Smooth muscle cell (in vitro differentiated cells): ENCODE measurements at regions not wholly inside any gene's neighbourhood (a gene's known extent, or its start where the extent isn't known, plus 50 kb on each side); places are given as distances from the start of the nearest gene placed in this dataset.

ENCODE experiments used
- DNase-seq: peaks from one replicate; lab custom pipeline; 2025; ENCODE audit not compliant: unreplicated experiment; lab: John Stamatoyannopoulos, UW
- H2AFZ ChIP-seq: fragments of 200-600 bp; sonication (generic); 2 replicates; pipeline ENCODE4 v1.6.0; 2016; ENCODE audit warnings: antibody characterized with exemption, low read depth, mild to moderate bottlenecking
- H3F3A ChIP-seq: fragments of 200-600 bp; sonication (generic); 2 replicates; pipeline ENCODE4 v1.6.0; 2017; ENCODE audit warnings: antibody characterized with exemption, low read depth
- H3K27ac ChIP-seq: fragments of 200-600 bp; sonication (generic); 2 replicates; pipeline ENCODE4 v1.5.1; 2016; ENCODE audit warnings: low read depth, mild to moderate bottlenecking
- H3K27me3 ChIP-seq: fragments of 200-600 bp; sonication (generic); 2 replicates; pipeline ENCODE4 v1.6.1; 2016; ENCODE audit warnings: low read depth, mild to moderate bottlenecking
- H3K36me3 ChIP-seq: fragments of 200-600 bp; sonication (generic); 2 replicates; pipeline ENCODE4 v1.5.1; 2016; ENCODE audit warnings: low read depth
- H3K4me1 ChIP-seq: fragments of 200-600 bp; sonication (generic); 2 replicates; pipeline ENCODE4 v1.5.1; 2016; ENCODE audit warnings: low read depth
- H3K4me2 ChIP-seq: fragments of 200-600 bp; sonication (generic); 2 replicates; pipeline ENCODE4 v1.6.0; 2016; ENCODE audit warnings: mild to moderate bottlenecking
- H3K4me3 ChIP-seq: fragments of 200-600 bp; sonication (generic); 2 replicates; pipeline ENCODE4 v1.5.1; 2016; ENCODE audit warnings: mild to moderate bottlenecking
- H3K79me2 ChIP-seq: fragments of 200-600 bp; sonication (generic); 2 replicates; pipeline ENCODE4 v1.6.0; 2016; ENCODE audit warnings: low read depth, mild to moderate bottlenecking
- H3K9ac ChIP-seq: fragments of 200-600 bp; sonication (generic); 2 replicates; pipeline ENCODE4 v1.6.0; 2016; ENCODE audit warnings: low read depth
- H3K9me3 ChIP-seq: fragments of 200-600 bp; sonication (generic); replicated peaks from 2 replicates; pipeline ENCODE4 v1.5.1; 2016; ENCODE audit warnings: low read depth
- H4K20me1 ChIP-seq: fragments of 200-600 bp; sonication (generic); 2 replicates; pipeline ENCODE4 v1.6.0; 2016; ENCODE audit warnings: low read depth
- WGBS: methylation state at CpG from one replicate; pipeline ENCODE4 v1.1.7; 2016; ENCODE audit warnings: low lambda C conversion rate; 5-methylcytosine and 5-hydroxymethylcytosine counted together
- TF ChIP-seq, protein P1 (sequence below): fragments of 200-600 bp; sonication (generic); IDR thresholded peaks from 2 replicates; pipeline ENCODE4 v1.5.1; 2017; ENCODE audit warnings: borderline replicate concordance, mild to moderate bottlenecking, antibody characterized with exemption; ENCODE audit not compliant: insufficient read depth, poor library complexity, severe bottlenecking

DNA sequence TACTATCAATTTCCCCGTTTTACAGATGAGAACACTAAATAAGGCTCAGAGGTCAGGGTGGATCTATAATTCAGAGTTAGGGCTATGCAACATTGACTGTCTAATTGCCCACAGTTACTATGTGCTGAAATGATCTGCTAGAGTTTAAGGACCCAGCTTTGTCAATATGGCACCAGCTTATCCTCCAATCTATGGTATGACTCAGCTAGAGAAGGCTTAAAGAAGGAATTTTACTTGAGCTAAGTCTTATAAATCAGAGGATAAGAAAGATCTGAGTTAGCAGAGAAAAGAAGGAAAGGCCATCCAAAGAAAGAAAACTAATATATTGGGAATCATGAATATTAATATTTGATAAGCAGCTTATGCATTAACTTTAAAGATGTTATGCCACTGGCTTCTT is 78.1 kb downstream of the ASB9 start:
- 70% methylated on average over 1 of the region's 1 CpG for WGBS
- H3K27ac ChIP-seq = no peak overlapping the region
- TF ChIP-seq, protein P1, sequence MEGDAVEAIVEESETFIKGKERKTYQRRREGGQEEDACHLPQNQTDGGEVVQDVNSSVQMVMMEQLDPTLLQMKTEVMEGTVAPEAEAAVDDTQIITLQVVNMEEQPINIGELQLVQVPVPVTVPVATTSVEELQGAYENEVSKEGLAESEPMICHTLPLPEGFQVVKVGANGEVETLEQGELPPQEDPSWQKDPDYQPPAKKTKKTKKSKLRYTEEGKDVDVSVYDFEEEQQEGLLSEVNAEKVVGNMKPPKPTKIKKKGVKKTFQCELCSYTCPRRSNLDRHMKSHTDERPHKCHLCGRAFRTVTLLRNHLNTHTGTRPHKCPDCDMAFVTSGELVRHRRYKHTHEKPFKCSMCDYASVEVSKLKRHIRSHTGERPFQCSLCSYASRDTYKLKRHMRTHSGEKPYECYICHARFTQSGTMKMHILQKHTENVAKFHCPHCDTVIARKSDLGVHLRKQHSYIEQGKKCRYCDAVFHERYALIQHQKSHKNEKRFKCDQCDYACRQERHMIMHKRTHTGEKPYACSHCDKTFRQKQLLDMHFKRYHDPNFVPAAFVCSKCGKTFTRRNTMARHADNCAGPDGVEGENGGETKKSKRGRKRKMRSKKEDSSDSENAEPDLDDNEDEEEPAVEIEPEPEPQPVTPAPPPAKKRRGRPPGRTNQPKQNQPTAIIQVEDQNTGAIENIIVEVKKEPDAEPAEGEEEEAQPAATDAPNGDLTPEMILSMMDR = no peak

DNA sequence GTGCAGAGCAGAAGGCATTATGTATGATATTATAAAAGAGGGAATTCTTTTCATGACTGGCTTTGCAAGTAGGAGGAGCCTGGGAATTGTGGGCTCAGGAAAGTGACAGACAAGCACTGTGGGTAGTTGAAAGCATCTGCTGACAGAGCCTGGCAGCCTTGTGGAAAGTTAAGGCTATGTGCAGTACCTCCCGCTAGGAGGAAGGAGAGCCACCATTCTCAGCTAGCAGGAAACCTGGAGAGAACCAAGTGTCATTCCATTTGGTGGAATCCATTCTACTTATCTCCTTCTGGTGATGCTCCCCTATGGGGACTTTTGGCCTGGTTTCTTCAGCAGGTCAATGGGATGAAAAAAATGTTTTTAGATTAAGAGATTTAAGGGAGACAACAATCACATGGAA is 81.8 kb downstream of the ASB9 start:
- no peak overlapping the region for H3K4me3 ChIP-seq
- no peaks in the 10 kb centered on the region for H4K20me1 ChIP-seq
- WGBS = 76% methylated on average over 1 of the region's 1 CpG
- TF ChIP-seq, protein P1 = no peak
- H3F3A ChIP-seq = no peaks in the 10 kb centered on the region
- no peak overlapping the region for H3K4me2 ChIP-seq
- DNase-seq = no peak
- H3K79me2 ChIP-seq = no peaks in the 10 kb centered on the region
- H2AFZ ChIP-seq = no peak overlapping the region
- no peaks in the 10 kb centered on the region for H3K4me1 ChIP-seq
- H3K36me3 ChIP-seq = no peaks in the 10 kb centered on the region
- no peaks in the 10 kb centered on the region for H3K27me3 ChIP-seq
- no peaks in the 10 kb centered on the region for H3K9me3 ChIP-seq
- no peak overlapping the region for H3K27ac ChIP-seq
- H3K9ac ChIP-seq = no peak overlapping the region

More for the DNA sequence above, 78.1 kb downstream of the ASB9 start:
- no peaks in the 10 kb centered on the region for H4K20me1 ChIP-seq
- no peak overlapping the region for H3K9ac ChIP-seq
- no peak overlapping the region for H2AFZ ChIP-seq
- no peak overlapping the region for H3K4me3 ChIP-seq
- no peak overlapping the region for H3K4me2 ChIP-seq
- DNase-seq = no peak
- no peaks in the 10 kb centered on the region for H3K36me3 ChIP-seq
- H3F3A ChIP-seq = no peaks in the 10 kb centered on the region
- H3K79me2 ChIP-seq = no peaks in the 10 kb centered on the region
- no peaks in the 10 kb centered on the region for H3K27me3 ChIP-seq
- no peaks in the 10 kb centered on the region for H3K9me3 ChIP-seq
- no peaks in the 10 kb centered on the region for H3K4me1 ChIP-seq

DNA sequence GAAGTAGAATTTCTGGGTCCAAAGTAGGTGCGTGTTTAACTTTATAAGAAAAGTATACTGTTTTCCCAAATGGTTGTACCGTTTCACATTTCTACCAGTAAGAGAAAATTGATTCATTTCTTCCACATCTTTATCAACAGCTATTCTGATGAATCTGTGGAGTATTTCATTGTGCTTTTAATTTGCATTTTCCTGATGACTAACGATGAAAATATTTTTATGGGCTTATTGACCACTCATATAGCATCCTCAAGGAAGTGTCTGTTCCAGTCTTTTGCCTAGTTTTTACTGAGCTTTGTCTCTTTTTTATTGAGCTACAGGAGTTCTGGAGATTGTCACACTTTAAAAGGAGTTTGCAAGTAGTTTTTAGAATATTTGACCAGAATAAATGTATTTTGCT is 92.6 kb downstream of the ASB9 start:
- Histone ChIP-seq H3K4me3 (no peak overlapping the region), H3K27ac (no peak overlapping the region), H3K9ac (no peak overlapping the region), H3K36me3 (no peaks in the 10 kb centered on the region), H3K9me3 (no peaks in the 10 kb centered on the region), H4K20me1 (no peaks in the 10 kb centered on the region), H3K4me2 (no peak overlapping the region), H3F3A (no peaks in the 10 kb centered on the region), H3K79me2 (no peaks in the 10 kb centered on the region), H2AFZ (no peak overlapping the region), H3K4me1 (no peaks in the 10 kb centered on the region), H3K27me3 (no peaks in the 10 kb centered on the region)
- TF ChIP-seq, protein P1 = no peak
- 79% methylated on average over 3 of the region's 3 CpGs for WGBS
- no peak for DNase-seq

DNA sequence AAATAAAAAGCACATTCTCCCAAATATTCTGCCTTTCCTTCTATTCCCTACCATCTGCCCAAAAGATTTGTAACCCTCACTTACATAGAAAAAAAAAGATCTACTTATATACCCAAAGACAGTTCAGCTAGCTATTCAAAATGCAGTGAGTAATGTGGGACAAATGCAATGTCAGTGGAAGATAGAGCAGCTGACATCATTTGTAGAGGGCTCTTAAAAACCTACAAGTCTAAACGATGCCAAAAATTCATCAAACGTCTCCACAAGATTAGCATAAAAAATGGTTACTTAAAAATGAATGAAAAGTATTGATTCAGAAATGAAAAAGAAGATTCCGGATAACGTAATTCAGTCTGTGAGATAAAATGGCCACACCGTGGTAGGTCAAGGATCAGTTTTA is 96.5 kb downstream of the ASB9 start:
- H3K36me3 ChIP-seq = no peaks in the 10 kb centered on the region
- H3K27me3 ChIP-seq = no peaks in the 10 kb centered on the region
- TF ChIP-seq, protein P1 = no peak
- H3K4me2 ChIP-seq = no peak overlapping the region
- peaks cover 5% of the 10 kb centered on the region for H3F3A ChIP-seq
- DNase-seq = no peak
- H3K9ac ChIP-seq = no peak overlapping the region
- H3K4me3 ChIP-seq = no peak overlapping the region
- no peaks in the 10 kb centered on the region for H4K20me1 ChIP-seq
- H3K79me2 ChIP-seq = no peaks in the 10 kb centered on the region
- 65% methylated on average over 5 of the region's 5 CpGs for WGBS
- no peak overlapping the region for H2AFZ ChIP-seq
- no peaks in the 10 kb centered on the region for H3K4me1 ChIP-seq
- H3K27ac ChIP-seq = no peak overlapping the region
- H3K9me3 ChIP-seq = no peaks in the 10 kb centered on the region
